ENCODE measurements at regions not wholly inside any gene's neighbourhood (a gene's known extent, or its start where the extent isn't known, plus 50 kb on each side); places are given as distances from the start of the nearest gene placed in this dataset.
A peak's percentile ranks its signal among the peaks of the same experiment; 100 is the strongest.

DNA sequence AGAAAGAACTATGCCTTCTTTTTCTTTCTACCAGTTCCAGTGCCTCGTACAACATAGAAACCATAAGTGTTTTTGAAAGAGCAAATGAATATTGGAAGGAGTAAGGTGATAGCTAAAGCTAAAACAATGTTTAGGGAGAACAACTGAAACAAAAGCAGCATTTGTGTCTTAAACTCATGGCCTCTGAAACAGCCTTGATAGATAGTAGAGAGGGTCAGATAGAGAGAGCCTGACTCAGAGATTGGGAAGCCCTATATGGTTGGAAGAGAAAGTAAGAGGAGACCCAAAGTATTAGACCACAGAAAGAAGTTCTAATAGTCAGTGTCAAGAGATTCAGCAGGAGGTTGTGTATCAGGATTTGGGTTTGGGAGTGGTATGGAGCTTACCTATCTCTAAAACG lies 79.6 kb upstream of the IFNG-AS1 start:
- Histone ChIP-seq H3K4me3 (no peak overlapping the region), H3K27ac (replicated peaks in 1 of 4) (no peak overlapping the region), H3K9me3 (no peaks in the 10 kb centered on the region), H3K27me3 (no peaks in the 10 kb centered on the region), H3K4me1 (peaks cover 0 to 18% (median 13%) of the 10 kb centered on the region in 4 donors), H3K36me3 (no peaks in the 10 kb centered on the region)
- TF ChIP-seq POLR2A (IDR thresholded peaks at IDR 0.05; ENCODE audit: low read depth) (no peak), EP300 (IDR thresholded peaks at IDR 0.05) (no peak), POLR2AphosphoS5 (IDR thresholded peaks at IDR 0.05) (no peak)
- TF ChIP-seq, protein P1, sequence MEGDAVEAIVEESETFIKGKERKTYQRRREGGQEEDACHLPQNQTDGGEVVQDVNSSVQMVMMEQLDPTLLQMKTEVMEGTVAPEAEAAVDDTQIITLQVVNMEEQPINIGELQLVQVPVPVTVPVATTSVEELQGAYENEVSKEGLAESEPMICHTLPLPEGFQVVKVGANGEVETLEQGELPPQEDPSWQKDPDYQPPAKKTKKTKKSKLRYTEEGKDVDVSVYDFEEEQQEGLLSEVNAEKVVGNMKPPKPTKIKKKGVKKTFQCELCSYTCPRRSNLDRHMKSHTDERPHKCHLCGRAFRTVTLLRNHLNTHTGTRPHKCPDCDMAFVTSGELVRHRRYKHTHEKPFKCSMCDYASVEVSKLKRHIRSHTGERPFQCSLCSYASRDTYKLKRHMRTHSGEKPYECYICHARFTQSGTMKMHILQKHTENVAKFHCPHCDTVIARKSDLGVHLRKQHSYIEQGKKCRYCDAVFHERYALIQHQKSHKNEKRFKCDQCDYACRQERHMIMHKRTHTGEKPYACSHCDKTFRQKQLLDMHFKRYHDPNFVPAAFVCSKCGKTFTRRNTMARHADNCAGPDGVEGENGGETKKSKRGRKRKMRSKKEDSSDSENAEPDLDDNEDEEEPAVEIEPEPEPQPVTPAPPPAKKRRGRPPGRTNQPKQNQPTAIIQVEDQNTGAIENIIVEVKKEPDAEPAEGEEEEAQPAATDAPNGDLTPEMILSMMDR (IDR thresholded peaks at IDR 0.05), result no peak
- 87% methylated on average over 2 of the region's 2 CpGs for WGBS
- no peak for DNase-seq (ENCODE audit: extremely low spot score)
- intact Hi-C loops (cut with DNase I), result no loop called here

DNA sequence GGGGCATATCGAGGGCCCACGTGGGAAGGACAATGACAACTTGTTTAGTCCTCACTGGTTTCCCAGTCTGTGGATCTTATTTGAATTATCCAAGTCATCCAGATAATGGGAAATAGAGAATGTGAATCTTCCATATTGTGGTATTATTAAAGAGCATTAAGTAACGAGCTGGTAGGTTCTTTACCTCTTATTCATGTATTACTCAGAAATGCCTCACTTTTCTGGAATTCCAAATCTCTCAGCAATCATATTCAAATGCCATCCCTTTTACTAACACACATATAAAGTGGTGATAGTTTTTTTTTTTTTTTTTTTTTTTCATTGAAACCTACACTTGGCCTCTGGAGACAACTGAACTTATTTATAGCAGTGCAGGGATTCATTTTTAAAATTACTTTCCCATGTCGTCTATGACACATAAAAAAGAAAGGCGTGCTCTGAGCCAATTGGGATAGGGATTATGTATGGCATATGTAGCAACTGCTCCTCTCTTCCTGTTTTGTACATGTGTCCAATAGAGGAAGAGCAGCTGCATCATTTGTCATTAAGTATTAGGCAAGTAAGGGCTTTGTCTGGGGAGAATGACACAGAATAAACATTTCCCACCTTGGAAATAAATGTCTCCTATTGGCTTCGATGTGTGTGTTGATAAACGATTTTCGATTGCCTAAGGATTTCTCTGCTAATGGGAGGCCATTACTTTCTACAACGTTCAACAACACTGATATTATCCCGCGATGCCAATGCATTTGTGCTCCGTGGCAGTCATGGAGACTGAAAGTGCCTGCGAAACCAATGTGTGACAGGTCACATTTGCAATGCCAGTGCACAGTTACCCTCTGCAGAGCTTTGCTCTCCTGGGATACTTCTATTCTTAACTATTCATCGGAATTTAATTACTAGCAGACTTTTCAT lies 78.6 kb upstream of the IFNG-AS1 start:
- intact Hi-C loops (cut with DNase I), result no loop called here
- Histone ChIP-seq H3K9me3 (no peaks in the 10 kb centered on the region), H3K27ac (replicated peaks in 1 of 4) (peak overlapping the region; percentile 9 to 47 (median 26)), H3K4me3 (no peak overlapping the region), H3K4me1 (peaks cover 0 to 18% (median 13%) of the 10 kb centered on the region in 4 donors), H3K27me3 (no peaks in the 10 kb centered on the region), H3K36me3 (no peaks in the 10 kb centered on the region)
- no peak for DNase-seq (ENCODE audit: extremely low spot score)
- TF ChIP-seq, protein P1 (IDR thresholded peaks at IDR 0.05), result no peak
- TF ChIP-seq EP300 (IDR thresholded peaks at IDR 0.05) (no peak), POLR2AphosphoS5 (IDR thresholded peaks at IDR 0.05) (no peak), POLR2A (IDR thresholded peaks at IDR 0.05; ENCODE audit: low read depth) (no peak)
- WGBS, result 66% methylated on average over 13 of the region's 14 CpGs

DNA sequence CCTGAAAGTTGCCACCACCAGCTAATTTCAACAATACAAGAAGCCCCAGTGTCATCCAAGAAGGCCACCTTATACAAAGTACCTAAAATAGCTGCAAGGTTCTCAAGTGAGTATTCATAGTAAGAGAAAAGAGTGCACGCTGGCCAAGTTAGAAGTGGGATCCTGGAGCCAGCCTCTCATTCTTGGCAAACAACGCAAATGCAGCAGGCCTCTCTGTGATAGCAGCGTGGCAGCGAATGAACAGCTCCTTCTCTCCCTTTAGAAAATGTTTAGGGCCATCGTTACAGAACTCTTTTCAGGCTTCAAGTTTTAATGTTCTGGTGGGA lies 78.0 kb upstream of the IFNG-AS1 start:
- H3K27me3 ChIP-seq, result no peaks in the 10 kb centered on the region
- no peaks in the 10 kb centered on the region for H3K36me3 ChIP-seq
- H3K4me1 ChIP-seq, result peaks cover 0 to 18% (median 13%) of the 10 kb centered on the region in 4 donors
- WGBS, result 64% methylated on average over 5 of the region's 5 CpGs
- no peak for DNase-seq (ENCODE audit: extremely low spot score)
- TF ChIP-seq, protein P1 (IDR thresholded peaks at IDR 0.05), result no peak
- TF ChIP-seq POLR2A (IDR thresholded peaks at IDR 0.05; ENCODE audit: low read depth) (no peak), EP300 (IDR thresholded peaks at IDR 0.05) (no peak), POLR2AphosphoS5 (IDR thresholded peaks at IDR 0.05) (no peak)
- intact Hi-C loops (cut with DNase I), result no loop called here
- no peaks in the 10 kb centered on the region for H3K9me3 ChIP-seq
- H3K27ac ChIP-seq (replicated peaks in 1 of 4), result peak overlapping the region; percentile 9 to 47 (median 26)
- no peak overlapping the region for H3K4me3 ChIP-seq

DNA sequence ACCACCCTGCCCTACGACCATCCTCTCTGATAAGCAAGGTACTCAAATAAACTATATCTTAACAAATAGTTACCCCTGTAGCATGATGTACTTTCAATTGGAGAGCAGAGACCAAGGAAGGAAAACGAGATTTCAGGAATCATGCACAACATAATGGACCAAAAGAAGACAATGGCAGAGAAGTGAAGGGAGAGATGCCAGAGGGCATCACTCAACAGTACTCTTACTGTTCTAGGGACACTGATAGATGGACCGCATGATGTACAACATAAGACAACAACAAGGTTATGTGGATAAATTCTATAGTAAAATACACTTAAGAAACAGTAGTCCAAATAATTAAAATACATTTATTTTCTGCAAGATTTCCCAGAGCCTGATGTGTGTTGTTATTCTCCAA lies 77.5 kb upstream of the IFNG-AS1 start:
- H3K9me3 ChIP-seq, result no peaks in the 10 kb centered on the region
- no peak for DNase-seq (ENCODE audit: extremely low spot score)
- H3K27me3 ChIP-seq, result no peaks in the 10 kb centered on the region
- H3K36me3 ChIP-seq, result no peaks in the 10 kb centered on the region
- no peak overlapping the region for H3K4me3 ChIP-seq
- H3K4me1 ChIP-seq, result peaks cover 0 to 18% (median 13%) of the 10 kb centered on the region in 4 donors
- intact Hi-C loops (cut with DNase I), result no loop called here
- TF ChIP-seq POLR2AphosphoS5 (IDR thresholded peaks at IDR 0.05) (no peak), POLR2A (IDR thresholded peaks at IDR 0.05; ENCODE audit: low read depth) (no peak)
- TF ChIP-seq, protein P1 (IDR thresholded peaks at IDR 0.05), result no peak
- H3K27ac ChIP-seq (replicated peaks in 1 of 4), result peak overlapping the region in 3 of 4 donors; percentile 9 to 38 (median 13)
- WGBS, result 71% methylated on average over 3 of the region's 3 CpGs

Measured in esophagus muscularis mucosa (tissue), 4 donors.